HG02970 (cell line): ENCODE measurements at regions not wholly inside any gene's neighbourhood (a gene's known extent, or its start where the extent isn't known, plus 50 kb on each side); places are given as distances from the start of the nearest gene placed in this dataset.

ENCODE experiments used
- ATAC-seq: cut with Tn5 transposase; IDR thresholded peaks from one replicate; pipeline ENCODE4 v1.9.1; 2021; ENCODE audit warnings: mild to moderate bottlenecking, moderate library complexity, moderate number of reproducible peaks; ENCODE audit not compliant: unreplicated experiment, low FRiP score

GRCh38 chr4:14701389-14701788 is 300.9 kb upstream of the CPEB2 start:
- ATAC-seq = no peak

- ATAC-seq = no peak
Measured at GRCh38 chr4:14701896-14702295, 300.4 kb upstream of the CPEB2 start.

GRCh38 chr4:14708574-14708973 is 293.7 kb upstream of the CPEB2 start:
- no peak for ATAC-seq

- no peak for ATAC-seq
Measured at GRCh38 chr4:14711259-14711658, 291.0 kb upstream of the CPEB2 start.

GRCh38 chr4:14716691-14717090 is 285.6 kb upstream of the CPEB2 start:
- ATAC-seq = no peak

GRCh38 chr4:14719053-14719452 is 283.2 kb upstream of the CPEB2 start:
- no peak for ATAC-seq

- ATAC-seq = no peak
Measured at GRCh38 chr4:14726441-14726840, 275.8 kb upstream of the CPEB2 start.

GRCh38 chr4:14726877-14727361 is 275.4 kb upstream of the CPEB2 start:
- no peak for ATAC-seq

- no peak for ATAC-seq
Measured at GRCh38 chr4:14729282-14730000, 272.8 kb upstream of the CPEB2 start.

- ATAC-seq = no peak
Measured at GRCh38 chr4:14742054-14742453, 260.2 kb upstream of the CPEB2 start.

GRCh38 chr4:14743172-14743571 is 259.1 kb upstream of the CPEB2 start:
- no peak for ATAC-seq

GRCh38 chr4:14743601-14744000 is 258.7 kb upstream of the CPEB2 start:
- no peak for ATAC-seq

GRCh38 chr4:14744346-14744745 is 257.9 kb upstream of the CPEB2 start:
- ATAC-seq = no peak

- no peak for ATAC-seq
Measured at GRCh38 chr4:14749910-14750309, 252.4 kb upstream of the CPEB2 start.

GRCh38 chr4:14752341-14753046 is 249.8 kb upstream of the CPEB2 start:
- ATAC-seq = no peak

GRCh38 chr4:14767142-14767541 is 235.1 kb upstream of the CPEB2 start:
- ATAC-seq = no peak

GRCh38 chr4:14768449-14768848 is 233.8 kb upstream of the CPEB2 start:
- ATAC-seq = no peak

GRCh38 chr4:14769993-14770392 is 232.3 kb upstream of the CPEB2 start:
- ATAC-seq = no peak

GRCh38 chr4:14771094-14771493 is 231.2 kb upstream of the CPEB2 start:
- no peak for ATAC-seq

- ATAC-seq = no peak
Measured at GRCh38 chr4:14771504-14772175, 230.6 kb upstream of the CPEB2 start.

- no peak for ATAC-seq
Measured at GRCh38 chr4:14772388-14772787, 229.9 kb upstream of the CPEB2 start.
